ENCODE measurements at regions not wholly inside any gene's neighbourhood (a gene's known extent, or its start where the extent isn't known, plus 50 kb on each side); places are given as distances from the start of the nearest gene placed in this dataset.
"Not testable (repeated sequence)": the region's sequence is repeated elsewhere in the genome, so short reads cannot be mapped to it uniquely, and the experiment has no call there.

DNA sequence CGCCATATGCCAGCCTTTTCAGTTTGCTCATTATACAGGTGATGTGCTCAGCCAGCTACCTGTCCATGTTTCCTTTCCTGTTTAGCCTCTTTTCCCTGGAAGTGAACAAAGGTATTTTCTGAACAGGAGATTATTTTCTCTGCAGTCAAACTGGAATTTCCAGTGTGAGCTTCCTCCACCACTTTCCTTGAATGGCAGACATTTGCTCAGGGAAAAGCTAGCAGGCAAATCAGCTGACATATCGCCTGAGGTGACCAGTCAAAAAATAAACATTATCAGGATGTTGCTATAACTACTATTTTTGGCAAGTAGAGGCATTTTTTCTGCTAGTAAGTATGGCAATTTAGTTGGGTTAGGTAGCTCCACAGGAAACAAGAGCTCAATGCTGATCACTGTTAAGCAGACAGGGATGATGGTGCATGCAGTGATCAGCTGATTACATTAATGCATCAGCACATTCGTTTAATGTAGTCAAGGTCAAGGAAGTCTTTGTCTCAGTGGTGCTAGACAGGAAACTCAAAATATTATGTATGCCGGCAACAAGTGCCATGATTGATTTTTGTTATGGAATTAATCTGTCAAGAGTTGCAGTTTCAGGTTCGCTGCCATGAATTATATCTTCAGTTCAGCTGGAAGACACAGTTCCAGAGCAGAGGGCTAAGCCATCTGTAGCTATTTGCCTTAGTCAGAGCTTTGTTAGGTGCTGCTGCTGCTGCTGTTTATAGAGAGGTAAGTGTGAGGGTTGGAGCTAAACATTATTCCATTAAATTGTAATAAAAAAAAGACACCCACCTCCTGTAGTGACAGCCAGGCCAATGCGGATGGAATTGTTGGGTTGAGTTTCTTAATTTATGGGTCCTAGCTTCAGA lies 179.7 kb upstream of the ST6GALNAC5 start:
- CTCF ChIA-PET = no interaction called here
- BruUV-seq (replicated peaks) = no TSS peak
- Mint-ChIP-seq H3K9me3 (ENCODE audit: unreplicated experiment) (no peaks in the 10 kb centered on the region), H3K4me3 (ENCODE audit: unreplicated experiment) (no peak overlapping the region), H3K27ac (ENCODE audit: low read depth, unreplicated experiment) (no peak overlapping the region), H3K27me3 (ENCODE audit: insufficient read depth, unreplicated experiment) (no peaks in the 10 kb centered on the region), H3K36me3 (ENCODE audit: insufficient read depth, unreplicated experiment) (no peaks in the 10 kb centered on the region), H3K4me1 (ENCODE audit: insufficient read depth, unreplicated experiment) (peaks cover 5% of the 10 kb centered on the region)
- DNase-seq (ENCODE audit: unreplicated experiment) = no peak
- intact Hi-C loops (cut with micrococcal nuclease) = no loop called here
- POLR2A ChIA-PET = interaction anchor here (0.6 kb wide), 2 partner anchors 324 to 762 kb away, joined by 3 to 4 read pairs; no protein-coding TSS in a partner anchor
- TF ChIP-seq, protein P1, sequence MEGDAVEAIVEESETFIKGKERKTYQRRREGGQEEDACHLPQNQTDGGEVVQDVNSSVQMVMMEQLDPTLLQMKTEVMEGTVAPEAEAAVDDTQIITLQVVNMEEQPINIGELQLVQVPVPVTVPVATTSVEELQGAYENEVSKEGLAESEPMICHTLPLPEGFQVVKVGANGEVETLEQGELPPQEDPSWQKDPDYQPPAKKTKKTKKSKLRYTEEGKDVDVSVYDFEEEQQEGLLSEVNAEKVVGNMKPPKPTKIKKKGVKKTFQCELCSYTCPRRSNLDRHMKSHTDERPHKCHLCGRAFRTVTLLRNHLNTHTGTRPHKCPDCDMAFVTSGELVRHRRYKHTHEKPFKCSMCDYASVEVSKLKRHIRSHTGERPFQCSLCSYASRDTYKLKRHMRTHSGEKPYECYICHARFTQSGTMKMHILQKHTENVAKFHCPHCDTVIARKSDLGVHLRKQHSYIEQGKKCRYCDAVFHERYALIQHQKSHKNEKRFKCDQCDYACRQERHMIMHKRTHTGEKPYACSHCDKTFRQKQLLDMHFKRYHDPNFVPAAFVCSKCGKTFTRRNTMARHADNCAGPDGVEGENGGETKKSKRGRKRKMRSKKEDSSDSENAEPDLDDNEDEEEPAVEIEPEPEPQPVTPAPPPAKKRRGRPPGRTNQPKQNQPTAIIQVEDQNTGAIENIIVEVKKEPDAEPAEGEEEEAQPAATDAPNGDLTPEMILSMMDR (IDR thresholded peaks at IDR 0.05; ENCODE audit: unreplicated experiment) = no peak

DNA sequence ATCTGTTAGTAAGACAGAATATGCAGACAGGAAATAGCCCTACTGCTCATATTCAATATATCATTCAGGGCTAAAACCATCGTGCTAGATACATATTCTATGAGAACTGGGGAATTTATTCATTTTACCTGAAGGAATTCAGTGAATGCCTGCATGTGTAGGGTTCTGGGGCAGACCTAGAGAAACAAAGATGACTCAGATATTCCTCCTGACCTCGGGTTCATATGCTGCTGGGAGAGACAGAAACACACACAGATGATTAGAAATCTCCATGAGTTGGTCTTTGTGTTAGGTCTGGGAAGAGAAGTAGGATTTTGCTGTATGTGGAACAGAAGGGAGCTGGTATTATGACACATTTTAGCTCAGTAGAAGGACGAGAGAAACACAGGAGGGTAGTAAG lies 176.5 kb upstream of the ST6GALNAC5 start:
- H3K9me3 Mint-ChIP-seq (ENCODE audit: unreplicated experiment) = peaks cover 6% of the 10 kb centered on the region
- no peak overlapping the region for H3K27ac Mint-ChIP-seq (ENCODE audit: low read depth, unreplicated experiment)
- intact Hi-C loops (cut with micrococcal nuclease) = no loop called here
- ChIA-PET POLR2A (interaction anchor here (0.7 kb wide), 1 partner anchor 13 kb away, joined by 3 read pairs; no protein-coding TSS in a partner anchor), CTCF (interaction anchor here (0.6 to 0.9 kb wide), 2 partner anchors 359 to 1077 kb away, joined by 3 read pairs; no protein-coding TSS in a partner anchor)
- no peaks in the 10 kb centered on the region for H3K27me3 Mint-ChIP-seq (ENCODE audit: insufficient read depth, unreplicated experiment)
- H3K4me3 Mint-ChIP-seq (ENCODE audit: unreplicated experiment) = no peak overlapping the region
- DNase-seq (ENCODE audit: unreplicated experiment) = no peak
- peaks cover 6% of the 10 kb centered on the region for H3K36me3 Mint-ChIP-seq (ENCODE audit: insufficient read depth, unreplicated experiment)
- TF ChIP-seq, protein P1 (IDR thresholded peaks at IDR 0.05; ENCODE audit: unreplicated experiment) = no peak
- H3K4me1 Mint-ChIP-seq (ENCODE audit: insufficient read depth, unreplicated experiment) = peaks cover 5% of the 10 kb centered on the region
- BruUV-seq (replicated peaks) = no TSS peak

GRCh38 chr1:76695535-76695934 lies 171.7 kb upstream of the ST6GALNAC5 start:
- no peak overlapping the region for H3K4me3 Mint-ChIP-seq (ENCODE audit: unreplicated experiment)
- H3K27ac Mint-ChIP-seq (ENCODE audit: low read depth, unreplicated experiment) = no peak overlapping the region
- H3K36me3 Mint-ChIP-seq (ENCODE audit: insufficient read depth, unreplicated experiment) = peaks cover 6% of the 10 kb centered on the region
- POLR2A ChIA-PET = no interaction called here
- peaks cover 5% of the 10 kb centered on the region for H3K4me1 Mint-ChIP-seq (ENCODE audit: insufficient read depth, unreplicated experiment)
- intact Hi-C loops (cut with micrococcal nuclease) = no loop called here
- CTCF ChIA-PET = no interaction called here
- no peak for DNase-seq (ENCODE audit: unreplicated experiment)
- no peaks in the 10 kb centered on the region for H3K27me3 Mint-ChIP-seq (ENCODE audit: insufficient read depth, unreplicated experiment)
- peaks cover 6% of the 10 kb centered on the region for H3K9me3 Mint-ChIP-seq (ENCODE audit: unreplicated experiment)
- TF ChIP-seq, protein P1 (IDR thresholded peaks at IDR 0.05; ENCODE audit: unreplicated experiment) = no peak
- BruUV-seq (replicated peaks) = no TSS peak

DNA sequence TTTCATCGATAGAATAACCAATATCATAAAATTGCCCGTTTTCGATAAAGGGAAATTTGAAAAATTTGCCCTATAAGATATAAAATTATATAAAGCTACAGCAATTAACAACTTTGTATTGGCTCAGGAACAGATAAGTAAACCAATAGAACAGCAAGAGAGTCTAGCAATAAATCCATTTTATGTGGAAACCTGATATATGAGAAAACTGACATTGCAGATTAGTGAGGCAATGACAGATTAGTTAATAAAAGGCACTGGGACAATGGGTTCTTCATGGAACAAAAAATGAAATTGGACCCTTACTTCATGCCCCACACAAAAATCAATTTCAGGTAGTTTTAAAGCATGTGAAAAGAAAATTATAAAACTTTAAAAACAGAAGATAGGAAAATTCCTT lies 169.9 kb upstream of the ST6GALNAC5 start:
- CTCF ChIA-PET = no interaction called here
- POLR2A ChIA-PET = no interaction called here
- no peak for DNase-seq (ENCODE audit: unreplicated experiment)
- peaks cover 6% of the 10 kb centered on the region for H3K9me3 Mint-ChIP-seq (ENCODE audit: unreplicated experiment)
- no peak overlapping the region for H3K4me3 Mint-ChIP-seq (ENCODE audit: unreplicated experiment)
- TF ChIP-seq, protein P1 (IDR thresholded peaks at IDR 0.05; ENCODE audit: unreplicated experiment) = no peak
- peaks cover 6% of the 10 kb centered on the region for H3K36me3 Mint-ChIP-seq (ENCODE audit: insufficient read depth, unreplicated experiment)
- H3K27ac Mint-ChIP-seq (ENCODE audit: low read depth, unreplicated experiment) = no peak overlapping the region
- BruUV-seq (replicated peaks) = no TSS peak
- intact Hi-C loops (cut with micrococcal nuclease) = no loop called here
- H3K27me3 Mint-ChIP-seq (ENCODE audit: insufficient read depth, unreplicated experiment) = no peaks in the 10 kb centered on the region
- H3K4me1 Mint-ChIP-seq (ENCODE audit: insufficient read depth, unreplicated experiment) = no peaks in the 10 kb centered on the region

- H3K27me3 Mint-ChIP-seq (ENCODE audit: insufficient read depth, unreplicated experiment); POLR2A ChIA-PET; H3K4me3 Mint-ChIP-seq (ENCODE audit: unreplicated experiment); H3K9me3 Mint-ChIP-seq (ENCODE audit: unreplicated experiment); DNase-seq (ENCODE audit: unreplicated experiment); H3K27ac Mint-ChIP-seq (ENCODE audit: low read depth, unreplicated experiment); H3K36me3 Mint-ChIP-seq (ENCODE audit: insufficient read depth, unreplicated experiment); BruUV-seq (replicated peaks); H3K4me1 Mint-ChIP-seq (ENCODE audit: insufficient read depth, unreplicated experiment); intact Hi-C loops (cut with micrococcal nuclease): not testable (repeated sequence)
- CTCF ChIA-PET = interaction anchor here (0.6 to 1.0 kb wide), 2 partner anchors 427 to 559 kb away, joined by 3 to 8 read pairs; no protein-coding TSS in a partner anchor
Observed at GRCh38 chr1:76699646-76700045, 167.6 kb upstream of the ST6GALNAC5 start.

DNA sequence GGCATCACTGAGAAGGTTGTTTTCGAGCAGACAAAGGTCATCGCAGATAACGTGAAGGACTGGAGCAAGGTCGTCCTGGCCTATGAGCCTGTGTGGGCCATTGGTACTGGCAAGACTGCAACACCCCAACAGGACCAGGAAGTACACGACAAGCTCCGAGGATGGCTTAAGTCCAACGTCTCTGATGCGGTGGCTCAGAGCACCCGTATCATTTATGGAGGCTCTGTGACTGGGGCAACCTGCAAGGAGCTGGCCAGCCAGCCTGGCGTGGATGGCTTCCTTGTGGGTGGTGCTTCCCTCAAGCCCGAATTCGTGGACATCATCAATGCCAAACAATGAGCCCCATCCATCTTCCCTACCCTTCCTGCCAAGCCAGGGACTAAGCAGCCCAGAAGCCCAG lies 167.1 kb upstream of the ST6GALNAC5 start:
- H3K27ac Mint-ChIP-seq (ENCODE audit: low read depth, unreplicated experiment); POLR2A ChIA-PET; H3K9me3 Mint-ChIP-seq (ENCODE audit: unreplicated experiment); H3K4me1 Mint-ChIP-seq (ENCODE audit: insufficient read depth, unreplicated experiment); BruUV-seq (replicated peaks); DNase-seq (ENCODE audit: unreplicated experiment); H3K4me3 Mint-ChIP-seq (ENCODE audit: unreplicated experiment); H3K27me3 Mint-ChIP-seq (ENCODE audit: insufficient read depth, unreplicated experiment); intact Hi-C loops (cut with micrococcal nuclease); H3K36me3 Mint-ChIP-seq (ENCODE audit: insufficient read depth, unreplicated experiment): not testable (repeated sequence)
- CTCF ChIA-PET = interaction anchor here (1.0 kb wide), 1 partner anchor 426 kb away, joined by 3 read pairs; no protein-coding TSS in a partner anchor

Measured in MCF 10A (cell line).